ENCODE measurements at regions not wholly inside any gene's neighbourhood (a gene's known extent, or its start where the extent isn't known, plus 50 kb on each side); places are given as distances from the start of the nearest gene placed in this dataset.

- TF ChIP-seq CTCF (IDR thresholded peaks at IDR 0.05; ENCODE audit: control extremely low read depth in 1 of 3, insufficient read depth in 1 of 3, low read depth in 1 of 3, low read length in 3 of 3): no peak
- TF ChIP-seq SIN3A (conservative IDR thresholded peaks at IDR 0.05 in 1 of 2, IDR thresholded peaks at IDR 0.05 in 1 of 2; ENCODE audit: low read depth in 1 of 2, low read length in 2 of 2): no peak
- no peak for TF ChIP-seq POLR2A (IDR thresholded peaks at IDR 0.05; ENCODE audit: control extremely low read depth in 1 of 2, low read depth in 2 of 2, low read length in 2 of 2)
These were observed 126.3 kb downstream of the SLC25A47 start for GRCh38 chr14:100449225-100449987.

Data from H1 (cell line).